HepG2 (cell line): ENCODE measurements at regions not wholly inside any gene's neighbourhood (a gene's known extent, or its start where the extent isn't known, plus 50 kb on each side); places are given as distances from the start of the nearest gene placed in this dataset.
A peak's percentile ranks its signal among the peaks of the same experiment; 100 is the strongest.

Experiments
- BCL3 ChIP-seq: sonication (generic); formaldehyde crosslinking; IDR thresholded peaks from 2 replicates; pipeline ENCODE4 v1.5.1; 2020; ENCODE audit warnings: mild to moderate bottlenecking, missing genetic modification reagents, moderate library complexity
- HES4 ChIP-seq: sonication (generic); formaldehyde crosslinking; IDR thresholded peaks from 2 replicates; pipeline ENCODE4 v1.9.0; 2021; ENCODE audit warnings: mild to moderate bottlenecking, missing genetic modification reagents, borderline replicate concordance
- IRF9 ChIP-seq: sonication (generic); formaldehyde crosslinking; IDR thresholded peaks from 2 replicates; pipeline ENCODE4 v1.8.0; 2022; ENCODE audit warnings: missing genetic modification reagents, mild to moderate bottlenecking, borderline replicate concordance
- JDP2 ChIP-seq: sonication (generic); formaldehyde crosslinking; IDR thresholded peaks from 2 replicates; pipeline ENCODE4 v1.8.1; 2022; ENCODE audit warnings: missing genetic modification reagents, borderline replicate concordance
- NFIC ChIP-seq: IDR thresholded peaks from 2 replicates; pipeline ENCODE4 v1.6.1; 2012; ENCODE audit warnings: mild to moderate bottlenecking, low read length, inconsistent platforms
- SALL1 ChIP-seq: sonication (generic); formaldehyde crosslinking; IDR thresholded peaks from 2 replicates; pipeline ENCODE4 v1.8.0; 2022; ENCODE audit warnings: mild to moderate bottlenecking, missing genetic modification reagents
- SMAD3 ChIP-seq: sonication (generic); formaldehyde crosslinking; IDR thresholded peaks from 2 replicates; pipeline ENCODE4 v1.4.0; 2020; ENCODE audit warnings: missing genetic modification reagents
- SMYD3 ChIP-seq: sonication (generic); formaldehyde crosslinking; IDR thresholded peaks from 2 replicates; pipeline ENCODE4 v1.8.1; 2023; ENCODE audit warnings: mild to moderate bottlenecking, missing genetic modification reagents
- TEAD2 ChIP-seq: sonication (generic); formaldehyde crosslinking; IDR thresholded peaks from 2 replicates; pipeline ENCODE4 v1.9.0; 2021; ENCODE audit warnings: missing genetic modification reagents
- THYN1 ChIP-seq: sonication (generic); formaldehyde crosslinking; IDR thresholded peaks from 2 replicates; pipeline ENCODE4 v1.8.1; 2023; ENCODE audit warnings: low read depth, mild to moderate bottlenecking, moderate library complexity, missing genetic modification reagents, borderline replicate concordance
- ZNF136 ChIP-seq: sonication (generic); formaldehyde crosslinking; IDR thresholded peaks from 2 replicates; pipeline ENCODE4 v1.8.1; 2022; ENCODE audit warnings: low read depth, mild to moderate bottlenecking, moderate library complexity, missing genetic modification reagents
- ZNF138 ChIP-seq: sonication (generic); formaldehyde crosslinking; IDR thresholded peaks from 2 replicates; pipeline ENCODE4 v1.5.0; 2020; ENCODE audit warnings: mild to moderate bottlenecking, low read depth, missing genetic modification reagents
- ZNF318 ChIP-seq: sonication (generic); formaldehyde crosslinking; IDR thresholded peaks from 2 replicates; pipeline ENCODE4 v1.4.0; 2020; ENCODE audit warnings: mild to moderate bottlenecking, missing genetic modification reagents
- ZNF547 ChIP-seq: sonication (generic); formaldehyde crosslinking; IDR thresholded peaks from 2 replicates; pipeline ENCODE4 v1.5.1; 2020; ENCODE audit warnings: mild to moderate bottlenecking, missing genetic modification reagents
- ZNF576 ChIP-seq: sonication (generic); formaldehyde crosslinking; IDR thresholded peaks from 2 replicates; pipeline ENCODE4 v1.4.0; 2020; ENCODE audit warnings: mild to moderate bottlenecking, missing genetic modification reagents
- ZNF614 ChIP-seq: IDR thresholded peaks from 2 replicates; pipeline ENCODE4 v1.6.1; 2018; ENCODE audit warnings: missing biosample characterization, missing genetic modification reagents, inconsistent platforms, borderline replicate concordance
- ZNF615 ChIP-seq: sonication (generic); formaldehyde crosslinking; IDR thresholded peaks from 2 replicates; pipeline ENCODE4 v1.5.0; 2020; ENCODE audit warnings: mild to moderate bottlenecking, missing genetic modification reagents, borderline replicate concordance
- ZNF746 ChIP-seq: sonication (generic); formaldehyde crosslinking; IDR thresholded peaks from 2 replicates; pipeline ENCODE4 v1.8.0; 2022; ENCODE audit warnings: mild to moderate bottlenecking, missing genetic modification reagents
- ZNF879 ChIP-seq: sonication (generic); formaldehyde crosslinking; IDR thresholded peaks from 2 replicates; pipeline ENCODE4 v1.8.1; 2023; ENCODE audit warnings: missing genetic modification reagents

GRCh38 chr14:89040460-89041256 lies 216.2 kb downstream of the TTC8 start (continued):
- TF ChIP-seq ZNF318 (CRISPR knock-in tag) = no peak
- TF ChIP-seq ZNF138 (CRISPR knock-in tag) = no peak
- peak; percentile 21; the same call in 1 of the 2 replicates for TF ChIP-seq NFIC
- no peak for TF ChIP-seq JDP2 (CRISPR knock-in tag)
- no peak for TF ChIP-seq IRF9 (CRISPR knock-in tag)
- no peak for TF ChIP-seq ZNF615 (CRISPR knock-in tag)
- peak; percentile 86 for TF ChIP-seq ZNF746
- TF ChIP-seq HES4 (CRISPR knock-in tag) = no peak
- peak; percentile 83; the same call in 1 of the 2 replicates for TF ChIP-seq ZNF879 (CRISPR knock-in tag)
- peak; percentile 71; the same call in 1 of the 2 replicates for TF ChIP-seq ZNF614 (CRISPR knock-in tag)
- TF ChIP-seq TEAD2 (CRISPR knock-in tag) = no peak
- peak; percentile 36; the same call in 1 of the 2 replicates for TF ChIP-seq SMYD3
- TF ChIP-seq SALL1 (CRISPR knock-in tag) = peak; percentile 84
- peak; percentile 49; the same call in 1 of the 2 replicates for TF ChIP-seq ZNF136
- no peak for TF ChIP-seq ZNF576 (CRISPR knock-in tag)
- peak; percentile 91; the same call in 1 of the 2 replicates for TF ChIP-seq BCL3 (CRISPR knock-in tag)
- peak; percentile 47; the same call in 1 of the 2 replicates for TF ChIP-seq THYN1 (CRISPR knock-in tag)
- TF ChIP-seq SMAD3 (CRISPR knock-in tag) = peak; percentile 82; the same call in 1 of the 2 replicates
- peak; percentile 78 for TF ChIP-seq ZNF547
